ENCODE measurements at regions not wholly inside any gene's neighbourhood (a gene's known extent, or its start where the extent isn't known, plus 50 kb on each side); places are given as distances from the start of the nearest gene placed in this dataset.

GRCh38 chr3:59540696-59541095 is 490.9 kb upstream of the CFAP20DC start:
- TF ChIP-seq, protein P1, sequence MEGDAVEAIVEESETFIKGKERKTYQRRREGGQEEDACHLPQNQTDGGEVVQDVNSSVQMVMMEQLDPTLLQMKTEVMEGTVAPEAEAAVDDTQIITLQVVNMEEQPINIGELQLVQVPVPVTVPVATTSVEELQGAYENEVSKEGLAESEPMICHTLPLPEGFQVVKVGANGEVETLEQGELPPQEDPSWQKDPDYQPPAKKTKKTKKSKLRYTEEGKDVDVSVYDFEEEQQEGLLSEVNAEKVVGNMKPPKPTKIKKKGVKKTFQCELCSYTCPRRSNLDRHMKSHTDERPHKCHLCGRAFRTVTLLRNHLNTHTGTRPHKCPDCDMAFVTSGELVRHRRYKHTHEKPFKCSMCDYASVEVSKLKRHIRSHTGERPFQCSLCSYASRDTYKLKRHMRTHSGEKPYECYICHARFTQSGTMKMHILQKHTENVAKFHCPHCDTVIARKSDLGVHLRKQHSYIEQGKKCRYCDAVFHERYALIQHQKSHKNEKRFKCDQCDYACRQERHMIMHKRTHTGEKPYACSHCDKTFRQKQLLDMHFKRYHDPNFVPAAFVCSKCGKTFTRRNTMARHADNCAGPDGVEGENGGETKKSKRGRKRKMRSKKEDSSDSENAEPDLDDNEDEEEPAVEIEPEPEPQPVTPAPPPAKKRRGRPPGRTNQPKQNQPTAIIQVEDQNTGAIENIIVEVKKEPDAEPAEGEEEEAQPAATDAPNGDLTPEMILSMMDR (IDR thresholded peaks at IDR 0.05; ENCODE audit: low read length), result no peak
- TF ChIP-seq EZH2phosphoT487 (IDR thresholded peaks at IDR 0.05; ENCODE audit: low read length), result no peak

Measured in MM.1S (cell line).